ENCODE measurements at regions not wholly inside any gene's neighbourhood (a gene's known extent, or its start where the extent isn't known, plus 50 kb on each side); places are given as distances from the start of the nearest gene placed in this dataset.

DNA sequence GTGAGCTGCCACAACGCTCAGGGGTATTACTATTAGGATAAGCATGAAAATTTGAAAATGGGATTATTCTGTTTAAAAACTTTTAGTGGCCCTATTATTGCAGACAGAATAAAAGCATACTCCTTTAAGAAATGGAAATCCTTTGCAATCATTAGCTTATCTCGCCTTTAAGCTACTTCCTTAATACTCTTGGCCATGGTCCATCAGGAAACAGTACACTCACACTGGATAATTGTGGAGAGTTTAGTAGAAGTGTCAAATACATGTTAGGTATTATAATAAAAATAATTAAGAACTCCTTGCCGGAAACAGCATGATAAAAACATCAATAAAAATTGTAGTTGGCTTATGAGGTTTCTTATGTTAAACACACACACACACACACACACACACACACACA lies 100.4 kb upstream of the PPFIA2 start:
- Histone ChIP-seq H3K27ac (ENCODE audit: low read depth in 1 of 2, low read length in 2 of 2) (no peak overlapping the region), H3K4me3 (replicated peaks in 1 of 3; ENCODE audit: low read depth in 2 of 3, low read length in 3 of 3) (no peak overlapping the region), H3K4me2 (replicated peaks; ENCODE audit: extremely low read depth, low read length, poor library complexity, severe bottlenecking) (no peak overlapping the region), H3K9ac (ENCODE audit: insufficient read depth, low read length, poor library complexity, severe bottlenecking) (no peak overlapping the region), H4K20me1 (ENCODE audit: insufficient read depth, low read length) (no peaks in the 10 kb centered on the region), H2AFZ (ENCODE audit: insufficient read depth, low read depth, low read length, poor library complexity, severe bottlenecking) (no peak overlapping the region), H3K9me3 (replicated peaks in 1 of 2; ENCODE audit: control insufficient read depth in 1 of 2, insufficient read depth in 1 of 2, low read length in 2 of 2) (no peaks in the 10 kb centered on the region), H3K79me2 (ENCODE audit: insufficient read depth, low read length) (no peaks in the 10 kb centered on the region), H3K4me1 (ENCODE audit: control insufficient read depth in 1 of 2, insufficient read depth in 2 of 2, low read length in 2 of 2) (no peaks in the 10 kb centered on the region), H3K36me3 (replicated peaks in 1 of 2; ENCODE audit: control insufficient read depth in 1 of 2, insufficient read depth in 2 of 2, low read length in 2 of 2) (no peaks in the 10 kb centered on the region), H3K27me3 (ENCODE audit: control insufficient read depth in 2 of 2, insufficient read depth in 2 of 2, low read length in 2 of 2) (no peaks in the 10 kb centered on the region)
- H3K27me3 Mint-ChIP-seq (ENCODE audit: low read depth in 3 of 3): peaks cover 4% of the 10 kb centered on the region in 3 donors
- intact Hi-C loops (cut with micrococcal nuclease): no loop called here
- H3K9me3 Mint-ChIP-seq: peaks cover 0 to 1% (median 0%) of the 10 kb centered on the region in 7 donors
- H3K4me3 Mint-ChIP-seq: no peak overlapping the region
- no peaks in the 10 kb centered on the region for H3K4me1 Mint-ChIP-seq
- no CpG with 5 or more reads among the region's 3 CpGs for whole genome bisulfite sequencing (ENCODE audit: insufficient coverage)
- TF ChIP-seq, protein P1, sequence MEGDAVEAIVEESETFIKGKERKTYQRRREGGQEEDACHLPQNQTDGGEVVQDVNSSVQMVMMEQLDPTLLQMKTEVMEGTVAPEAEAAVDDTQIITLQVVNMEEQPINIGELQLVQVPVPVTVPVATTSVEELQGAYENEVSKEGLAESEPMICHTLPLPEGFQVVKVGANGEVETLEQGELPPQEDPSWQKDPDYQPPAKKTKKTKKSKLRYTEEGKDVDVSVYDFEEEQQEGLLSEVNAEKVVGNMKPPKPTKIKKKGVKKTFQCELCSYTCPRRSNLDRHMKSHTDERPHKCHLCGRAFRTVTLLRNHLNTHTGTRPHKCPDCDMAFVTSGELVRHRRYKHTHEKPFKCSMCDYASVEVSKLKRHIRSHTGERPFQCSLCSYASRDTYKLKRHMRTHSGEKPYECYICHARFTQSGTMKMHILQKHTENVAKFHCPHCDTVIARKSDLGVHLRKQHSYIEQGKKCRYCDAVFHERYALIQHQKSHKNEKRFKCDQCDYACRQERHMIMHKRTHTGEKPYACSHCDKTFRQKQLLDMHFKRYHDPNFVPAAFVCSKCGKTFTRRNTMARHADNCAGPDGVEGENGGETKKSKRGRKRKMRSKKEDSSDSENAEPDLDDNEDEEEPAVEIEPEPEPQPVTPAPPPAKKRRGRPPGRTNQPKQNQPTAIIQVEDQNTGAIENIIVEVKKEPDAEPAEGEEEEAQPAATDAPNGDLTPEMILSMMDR (IDR thresholded peaks at IDR 0.05): no peak
- no peak overlapping the region for H3K27ac Mint-ChIP-seq
- no peak for DNase-seq
- H3K36me3 Mint-ChIP-seq: no peaks in the 10 kb centered on the region

DNA sequence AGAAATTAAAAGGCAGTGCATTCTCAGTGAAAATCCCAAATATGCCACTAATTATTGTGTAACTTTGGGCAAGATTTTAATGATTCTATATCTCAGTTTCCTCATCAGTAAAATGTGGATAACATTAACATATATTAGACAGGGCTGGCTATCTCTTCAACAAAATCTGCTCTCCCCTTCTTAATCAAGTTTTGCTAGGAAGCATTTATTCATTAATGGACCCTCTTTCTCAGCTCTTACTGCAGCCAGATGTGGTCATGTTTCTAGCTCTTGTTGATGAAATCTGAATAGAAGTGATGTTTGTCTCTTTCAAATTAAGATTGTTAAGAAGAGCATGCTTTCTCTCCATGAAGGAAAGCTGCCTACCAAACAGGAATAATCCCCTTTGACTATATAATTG lies 84.4 kb upstream of the PPFIA2 start:
- no peaks in the 10 kb centered on the region for H3K4me1 ChIP-seq (ENCODE audit: control insufficient read depth in 1 of 2, insufficient read depth in 2 of 2, low read length in 2 of 2)
- Mint-ChIP-seq H3K27me3 (ENCODE audit: low read depth in 3 of 3) (peaks cover 0 to 3% (median 0%) of the 10 kb centered on the region in 3 donors), H3K27ac (no peak overlapping the region), H3K4me1 (no peaks in the 10 kb centered on the region), H3K4me3 (no peak overlapping the region), H3K9me3 (peaks cover 0 to 4% (median 0%) of the 10 kb centered on the region in 7 donors), H3K36me3 (no peaks in the 10 kb centered on the region)
- intact Hi-C loops (cut with micrococcal nuclease): no loop called here
- no peaks in the 10 kb centered on the region for H3K9me3 ChIP-seq (replicated peaks in 1 of 2; ENCODE audit: control insufficient read depth in 1 of 2, insufficient read depth in 1 of 2, low read length in 2 of 2)
- no peak for DNase-seq
- H3K79me2 ChIP-seq (ENCODE audit: insufficient read depth, low read length): no peaks in the 10 kb centered on the region
- no peak overlapping the region for H2AFZ ChIP-seq (ENCODE audit: insufficient read depth, low read depth, low read length, poor library complexity, severe bottlenecking)
- H3K4me2 ChIP-seq (replicated peaks; ENCODE audit: extremely low read depth, low read length, poor library complexity, severe bottlenecking): no peak overlapping the region
- H3K27me3 ChIP-seq (ENCODE audit: control insufficient read depth in 2 of 2, insufficient read depth in 2 of 2, low read length in 2 of 2): no peaks in the 10 kb centered on the region
- TF ChIP-seq, protein P1 (IDR thresholded peaks at IDR 0.05): no peak
- no peaks in the 10 kb centered on the region for H3K36me3 ChIP-seq (replicated peaks in 1 of 2; ENCODE audit: control insufficient read depth in 1 of 2, insufficient read depth in 2 of 2, low read length in 2 of 2)
- H3K4me3 ChIP-seq (replicated peaks in 1 of 3; ENCODE audit: low read depth in 2 of 3, low read length in 3 of 3): no peak overlapping the region
- H3K9ac ChIP-seq (ENCODE audit: insufficient read depth, low read length, poor library complexity, severe bottlenecking): no peak overlapping the region
- H4K20me1 ChIP-seq (ENCODE audit: insufficient read depth, low read length): no peaks in the 10 kb centered on the region
- H3K27ac ChIP-seq (ENCODE audit: low read depth in 1 of 2, low read length in 2 of 2): no peak overlapping the region

All from CD14-positive monocyte (primary cell).